Activated effector memory CD4-positive, alpha-beta T cell treated with anti-CD3 and anti-CD28 coated beads, Interleukin-2, amount 50 U/mL, for 16 hours (primary cell): ENCODE measurements at regions not wholly inside any gene's neighbourhood (a gene's known extent, or its start where the extent isn't known, plus 50 kb on each side); places are given as distances from the start of the nearest gene placed in this dataset.
"Not testable (repeated sequence)": the region's sequence is repeated elsewhere in the genome, so short reads cannot be mapped to it uniquely, and the experiment has no call there.

Experiments
- DNase-seq: peaks from one replicate; pipeline ENCODE4 v3.0.0-alpha.2; 2020

DNA sequence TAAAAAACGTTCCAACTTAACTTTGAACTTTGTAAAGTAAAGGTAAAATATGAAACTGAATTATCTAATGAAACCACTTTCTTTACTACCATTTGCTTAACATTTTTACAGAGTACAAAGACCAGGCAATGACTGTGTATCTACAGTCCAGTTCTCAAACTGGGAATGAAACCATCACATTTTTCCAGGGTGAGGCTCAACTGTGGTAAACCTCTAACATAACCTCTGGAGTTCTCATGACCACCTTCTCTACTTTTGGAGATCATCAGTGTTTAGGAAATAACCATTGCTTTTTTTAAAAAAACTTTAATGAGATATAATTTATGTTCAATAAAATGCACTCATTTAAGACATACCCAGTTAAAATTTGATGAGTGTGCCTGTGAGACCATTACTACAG, 223.5 kb downstream of the RNF152 start:
- no peak for DNase-seq

DNA sequence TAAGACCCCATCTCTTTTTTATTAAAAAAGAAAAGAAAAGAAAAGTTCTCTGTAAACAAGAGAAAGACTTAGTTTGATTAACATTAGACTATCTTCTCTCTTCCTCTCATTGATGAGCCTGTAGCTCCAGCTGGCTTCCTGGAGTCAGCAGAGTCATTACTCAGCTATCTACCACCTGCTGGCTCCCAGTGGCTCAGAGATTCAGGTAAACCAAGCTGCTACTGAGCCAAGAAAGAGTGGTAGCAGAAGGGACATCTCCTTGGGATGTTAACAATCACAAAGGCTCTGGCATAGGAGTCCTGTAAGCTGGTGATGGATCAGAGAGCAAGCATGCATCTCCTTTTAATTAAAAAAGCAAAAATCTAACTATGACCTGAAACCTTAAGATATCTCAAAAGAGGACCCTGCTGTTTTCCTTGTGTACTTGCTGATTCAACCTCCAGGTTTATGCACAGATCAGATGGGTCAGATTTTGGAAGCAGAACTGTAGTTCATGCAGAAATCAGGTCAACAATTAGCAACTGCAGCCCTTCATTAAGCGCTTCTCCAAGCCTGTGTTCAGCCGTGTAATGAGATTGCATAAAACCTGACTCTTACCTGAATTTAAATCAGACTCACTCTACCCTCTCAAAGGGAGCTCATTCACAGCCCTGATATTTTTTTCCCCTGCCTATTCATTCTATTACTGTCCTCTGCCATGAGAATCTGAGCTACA, 225.8 kb downstream of the RNF152 start:
- no peak for DNase-seq

DNA sequence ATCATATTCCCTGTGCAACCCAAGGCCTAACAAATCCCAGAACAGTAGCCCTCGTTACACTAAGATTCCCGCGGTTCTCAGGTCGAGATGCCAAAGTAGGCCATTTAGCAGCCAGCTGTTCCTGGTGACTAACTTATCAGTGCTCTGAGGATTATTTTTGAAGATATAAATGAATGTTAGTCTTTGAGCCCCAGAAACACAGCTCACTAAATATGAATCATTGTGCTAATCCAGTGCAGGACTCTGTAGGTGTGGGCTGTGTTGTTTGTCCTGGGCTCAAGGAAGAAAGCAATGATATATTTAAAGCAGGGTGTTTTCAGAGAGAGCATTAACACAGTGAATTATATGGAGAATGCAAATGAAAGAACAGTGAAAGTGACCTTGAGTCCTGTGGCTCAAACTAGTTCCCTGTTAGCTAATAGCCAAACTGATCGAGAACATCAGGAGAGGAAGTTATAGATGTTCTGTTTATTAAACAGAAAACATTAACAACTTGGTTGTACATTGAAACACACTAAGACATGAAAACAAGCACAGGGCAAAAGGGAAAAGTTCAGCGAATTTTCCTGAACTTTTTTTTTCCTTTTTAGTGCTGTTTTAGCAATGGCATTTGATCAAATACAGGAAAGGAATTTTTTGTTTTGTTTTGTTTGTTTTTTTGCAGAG, 228.3 kb downstream of the RNF152 start:
- DNase-seq: no peak

DNA sequence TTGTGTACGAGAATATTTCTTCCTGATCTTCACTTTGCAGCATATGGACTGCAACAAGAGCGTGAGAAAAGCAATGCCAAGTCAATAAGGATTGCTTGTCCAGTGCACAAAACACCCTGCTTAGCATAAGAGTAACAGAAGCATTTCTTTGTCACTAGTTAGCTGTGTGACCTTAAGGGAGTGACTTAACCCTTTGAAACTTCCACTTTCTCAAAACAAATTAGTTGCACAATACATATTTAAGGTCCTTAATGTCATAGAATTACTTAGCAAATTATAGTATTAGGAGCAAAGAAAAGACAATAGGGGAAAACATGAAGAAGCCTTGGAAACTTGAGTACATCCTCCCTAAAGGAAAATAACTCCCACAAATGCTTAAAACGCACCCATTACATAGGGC, 230.1 kb downstream of the RNF152 start:
- no peak for DNase-seq

DNA sequence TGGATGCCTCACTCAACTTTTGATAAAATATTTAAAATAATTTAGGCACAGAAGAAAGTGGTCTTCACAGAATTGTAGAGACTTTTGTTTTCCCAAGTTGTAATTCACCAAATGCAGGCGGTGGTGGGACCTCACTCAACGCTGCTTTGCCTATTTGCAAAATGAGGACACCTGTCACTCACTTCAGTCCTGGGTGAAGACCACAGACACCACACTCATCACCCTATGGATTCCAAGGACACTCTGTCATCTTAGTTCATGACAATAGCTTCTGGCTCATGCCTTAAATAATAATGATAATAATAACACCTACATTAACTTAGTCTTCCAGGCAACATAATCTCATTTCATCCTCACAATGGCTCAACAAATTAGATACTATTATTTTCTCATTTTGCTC, 234.4 kb downstream of the RNF152 start:
- DNase-seq: no peak

DNA sequence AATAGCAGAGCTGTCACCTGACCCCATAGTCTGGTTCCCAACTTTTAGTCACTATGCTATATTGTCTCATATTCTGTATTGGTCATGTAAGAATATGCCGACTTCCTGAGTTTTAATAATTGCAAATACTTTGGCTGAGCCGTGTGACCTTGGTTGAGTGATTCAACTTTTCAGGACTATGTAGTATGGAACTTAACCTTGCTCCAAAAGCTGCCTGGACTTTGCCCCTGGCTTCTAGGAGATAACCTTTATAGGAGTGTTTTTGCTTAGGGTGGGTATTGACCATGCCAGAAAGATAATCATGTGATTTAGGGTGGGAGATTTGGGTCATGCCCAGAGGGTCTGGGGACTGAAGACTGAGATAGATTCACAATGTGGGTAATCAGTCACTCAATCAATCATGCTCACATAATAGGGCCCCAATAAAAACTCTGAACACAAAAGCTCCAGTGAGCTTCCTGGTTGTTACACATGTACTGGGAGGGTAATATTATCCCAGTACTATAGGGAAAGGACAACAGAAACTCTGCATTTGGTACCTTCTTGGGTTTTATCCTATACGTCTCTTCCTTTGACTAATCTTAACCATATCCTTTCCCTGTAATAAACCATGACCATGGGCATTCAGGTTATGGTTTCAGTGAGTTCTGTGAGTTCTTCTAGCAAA, 235.6 kb downstream of the RNF152 start:
- DNase-seq: no peak

DNA sequence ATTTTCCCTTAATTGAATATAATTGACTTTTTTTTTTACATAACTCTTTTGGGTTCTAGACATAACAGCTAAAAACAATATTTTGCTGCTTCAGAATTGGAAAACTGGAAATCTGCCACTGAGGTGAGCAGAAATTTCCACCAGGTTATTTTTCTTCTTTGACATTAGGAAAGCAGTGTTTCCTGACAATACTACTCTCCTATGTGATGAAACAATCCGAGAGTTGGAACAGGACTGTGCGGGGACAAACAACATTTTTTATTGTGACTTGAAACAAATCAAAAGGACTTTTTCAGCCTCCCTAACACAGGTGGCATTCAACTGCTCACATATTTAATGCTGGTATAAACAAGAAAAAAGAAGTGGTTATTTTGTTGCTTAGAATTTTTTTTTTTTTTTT, 237.2 kb downstream of the RNF152 start:
- no peak for DNase-seq

DNA sequence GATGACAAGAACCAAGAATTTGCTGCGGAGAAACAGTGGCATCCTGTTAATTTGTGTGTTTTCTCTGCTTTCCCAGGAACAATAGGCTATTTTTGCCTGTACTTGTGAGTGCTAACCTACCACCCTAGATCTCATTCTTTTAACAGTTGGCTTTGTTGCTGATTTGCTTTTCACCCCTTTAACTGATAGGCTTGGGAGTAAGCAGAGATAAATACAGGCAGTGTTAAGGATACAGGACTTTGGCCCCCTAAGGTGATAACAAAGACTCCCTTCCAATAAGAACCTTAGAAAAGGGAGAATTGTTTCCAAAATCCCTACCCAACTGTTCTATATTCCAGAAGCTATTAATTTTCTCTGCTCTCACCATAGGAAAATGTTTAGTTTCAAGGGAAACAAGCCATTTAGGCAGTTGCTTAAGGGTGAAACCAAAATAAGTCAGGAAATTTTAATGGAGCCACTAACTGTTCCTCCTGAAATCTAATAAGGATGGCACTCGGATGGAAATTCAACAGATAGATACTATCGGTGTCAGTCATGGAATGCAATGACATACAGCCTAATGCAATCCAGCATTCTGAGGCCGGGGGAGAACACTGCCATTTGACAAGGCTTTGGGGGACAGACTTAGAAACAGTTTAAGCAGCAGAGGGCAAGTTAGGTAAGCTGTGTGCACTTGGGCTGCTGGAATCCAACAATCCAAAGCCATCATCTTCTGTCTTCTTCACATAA, 238.8 kb downstream of the RNF152 start:
- no peak for DNase-seq

DNA sequence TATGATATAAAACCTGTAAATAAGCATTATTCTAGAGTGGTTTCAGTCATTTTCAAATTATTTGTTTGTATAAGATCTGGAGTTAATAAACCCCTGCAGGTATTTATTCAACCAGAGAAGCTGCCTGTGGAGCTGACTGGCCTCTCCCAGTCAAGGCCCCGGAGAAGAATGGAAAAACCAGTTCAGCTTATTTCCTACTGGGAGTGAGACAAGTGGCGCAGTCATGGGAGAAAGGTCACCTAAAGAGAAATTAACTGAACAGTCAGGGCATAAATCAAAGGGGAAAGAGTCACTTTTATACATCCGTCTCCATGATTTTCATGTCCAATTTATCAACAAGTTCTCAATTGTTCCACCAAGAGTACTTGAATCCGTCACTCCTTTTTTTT, 240.9 kb downstream of the RNF152 start:
- no peak for DNase-seq

DNA sequence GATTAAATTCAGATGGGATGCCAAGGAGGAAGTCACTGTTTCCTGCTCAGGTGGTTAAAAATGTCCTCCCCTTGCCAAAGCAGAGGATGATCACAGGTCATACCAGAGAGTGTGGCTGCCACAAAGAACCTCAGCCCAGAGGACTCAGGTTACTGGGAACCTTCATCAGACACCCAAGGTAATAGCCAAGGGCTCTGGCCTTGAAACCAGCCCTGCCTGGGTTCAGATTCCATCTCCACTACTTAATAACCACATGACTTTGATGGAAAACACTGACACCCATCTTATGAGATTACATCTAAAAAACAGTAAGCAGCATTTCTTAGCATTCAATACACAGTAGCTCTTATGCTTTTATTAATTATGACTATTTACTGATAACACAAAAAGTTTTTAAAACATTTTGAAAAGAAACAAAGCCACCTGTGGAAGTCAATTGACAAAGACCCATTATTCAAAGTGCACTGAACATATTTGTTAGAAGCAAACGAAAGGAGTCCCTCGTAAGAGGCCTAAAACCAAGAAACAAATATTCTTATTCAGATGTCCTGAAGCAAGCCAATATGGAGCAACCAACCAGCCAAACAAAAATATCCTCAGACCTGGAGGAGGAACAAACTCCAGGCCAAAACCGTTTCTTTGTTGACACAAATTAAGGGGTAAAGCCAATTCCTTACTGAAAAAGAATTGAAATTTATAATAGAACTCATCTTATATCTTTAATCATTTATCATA, 241.5 kb downstream of the RNF152 start:
- DNase-seq: no peak

DNA sequence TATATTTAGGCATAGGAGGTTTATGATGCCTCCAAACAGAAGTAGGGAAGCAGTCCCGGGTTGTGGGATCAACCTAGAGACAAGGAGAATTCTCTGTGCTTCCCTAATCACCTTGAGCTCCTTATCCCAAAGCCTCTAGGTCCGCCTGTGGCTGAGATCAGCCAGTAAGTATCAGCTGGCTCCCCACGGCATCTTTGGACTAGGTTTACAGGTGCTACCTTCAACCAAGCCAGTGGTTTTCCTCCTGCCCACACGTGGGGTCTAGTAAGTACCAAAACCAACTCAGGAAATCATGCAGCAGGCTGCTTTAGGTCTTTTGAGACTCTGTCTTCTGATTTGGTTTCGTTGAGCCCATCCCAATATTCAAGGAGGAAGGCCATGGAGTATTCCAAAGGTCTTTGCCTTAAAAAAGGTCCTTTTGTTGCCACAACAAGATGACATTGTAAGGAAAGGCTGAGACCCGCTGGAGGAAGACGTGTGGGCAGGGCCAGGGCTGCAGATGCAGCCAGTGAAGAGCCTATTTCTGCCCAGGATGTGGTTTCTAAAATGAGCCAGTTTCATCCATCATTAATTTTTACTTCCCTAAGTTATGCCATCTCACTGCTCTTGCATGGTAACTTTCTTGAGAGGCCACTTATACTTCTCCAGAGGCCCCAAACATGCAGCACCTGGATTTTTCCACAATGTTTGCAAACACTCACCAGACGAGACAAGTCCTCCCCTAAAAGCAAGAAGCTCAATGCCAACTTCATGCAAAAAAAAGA, 248.7 kb downstream of the RNF152 start:
- DNase-seq: no peak

DNA sequence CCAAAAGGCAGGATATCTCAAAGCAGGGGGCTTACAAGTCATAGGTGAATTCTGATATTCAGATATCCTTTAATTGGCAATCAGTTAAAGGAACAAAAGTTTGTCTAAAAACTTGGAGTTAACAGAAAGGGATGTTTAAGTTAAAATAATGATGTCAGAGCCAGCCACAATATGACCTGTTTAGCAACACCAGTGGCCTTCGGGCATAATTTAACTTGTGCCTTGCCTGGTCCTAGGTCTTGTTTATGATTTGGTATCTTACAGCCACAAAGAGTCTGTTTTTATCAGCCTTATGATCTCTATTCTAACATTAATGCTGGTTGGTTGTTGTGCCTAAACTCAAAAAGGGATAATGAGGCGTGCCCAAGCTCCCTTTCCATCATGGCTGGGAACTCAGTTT, 252.9 kb downstream of the RNF152 start:
- no peak for DNase-seq

DNA sequence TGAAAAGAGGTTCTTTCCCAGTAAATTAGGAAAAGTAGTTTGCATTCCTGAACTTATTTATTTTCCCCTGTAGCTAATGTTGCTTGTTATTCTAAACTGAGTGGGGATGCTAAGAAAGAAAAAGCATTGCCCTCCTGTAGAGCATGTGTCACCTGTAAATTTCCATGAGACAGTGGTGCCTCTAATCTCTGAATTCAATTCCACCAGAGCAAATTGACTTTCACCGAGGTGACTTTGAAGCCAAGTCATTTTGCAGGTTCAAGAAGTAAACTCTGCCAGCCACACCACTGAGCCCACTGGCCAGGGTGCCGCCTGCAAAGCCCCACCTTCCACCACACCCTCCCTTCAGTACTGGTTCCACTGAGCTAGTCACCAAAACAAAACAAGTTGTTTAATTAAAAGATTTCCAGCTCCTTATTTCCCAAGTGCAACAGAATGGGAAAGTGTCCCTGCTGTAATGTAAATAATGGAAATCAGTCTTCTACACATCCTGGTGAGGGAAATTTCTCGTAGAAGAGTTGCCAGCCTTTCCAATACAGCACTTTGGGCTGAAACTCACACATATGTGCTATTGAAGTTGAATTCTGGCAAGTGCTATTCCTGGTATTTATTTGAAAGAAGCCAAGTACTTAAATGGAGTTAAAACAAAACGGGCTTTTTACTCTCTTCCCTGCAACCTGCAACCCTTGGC, 254.8 kb downstream of the RNF152 start:
- no peak for DNase-seq

DNA sequence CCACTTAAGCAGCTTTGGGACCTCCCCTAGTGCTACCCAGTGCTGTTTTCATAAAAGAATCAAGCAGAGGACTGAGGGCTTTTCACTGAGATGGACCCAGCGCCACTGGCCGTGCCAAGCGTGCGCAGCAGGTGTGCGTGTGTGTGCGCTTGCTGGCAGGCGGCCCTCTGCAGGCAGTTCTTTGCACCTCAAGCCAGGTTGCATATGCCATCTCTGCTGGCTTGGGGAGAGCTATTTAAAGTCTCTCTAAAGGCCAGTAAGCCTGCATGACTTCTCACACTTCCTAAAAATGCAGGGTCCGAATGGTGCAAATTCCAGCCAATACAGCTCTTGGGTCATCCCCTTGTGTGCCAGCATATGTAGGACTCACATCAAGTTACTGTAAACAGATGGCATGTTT, 255.5 kb downstream of the RNF152 start:
- DNase-seq: no peak

DNA sequence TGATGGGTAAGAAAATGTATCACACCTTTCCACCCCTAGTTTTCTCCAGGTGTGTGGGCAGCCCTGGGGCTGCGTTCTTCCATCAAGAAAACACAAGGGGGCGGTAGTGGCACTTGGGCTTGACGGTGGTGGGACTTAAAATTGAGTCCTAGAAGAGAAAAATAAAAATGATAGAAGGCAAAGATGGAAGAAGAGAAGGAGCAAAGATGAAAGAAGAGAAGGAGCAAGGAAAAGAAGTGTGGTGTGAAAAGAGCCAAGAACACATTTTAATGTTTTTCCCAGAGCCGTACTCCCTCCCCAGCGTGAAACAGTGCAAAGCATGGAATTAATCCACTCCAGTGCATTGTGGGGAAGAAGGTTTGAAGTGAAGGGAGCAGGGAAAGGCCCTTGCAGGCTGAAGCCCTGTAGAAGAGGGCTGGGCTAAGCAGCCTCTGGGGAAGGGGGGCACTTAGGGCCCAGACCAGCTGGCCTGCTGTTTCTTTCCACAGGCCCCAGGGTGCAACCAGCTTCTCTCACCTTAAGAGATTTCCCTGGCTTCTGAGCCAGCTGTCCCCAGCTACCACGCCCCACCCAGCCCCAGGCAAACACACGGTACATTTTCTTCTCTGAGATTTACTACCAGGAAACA, 256.8 kb downstream of the RNF152 start:
- peak; percentile 67 for DNase-seq

DNA sequence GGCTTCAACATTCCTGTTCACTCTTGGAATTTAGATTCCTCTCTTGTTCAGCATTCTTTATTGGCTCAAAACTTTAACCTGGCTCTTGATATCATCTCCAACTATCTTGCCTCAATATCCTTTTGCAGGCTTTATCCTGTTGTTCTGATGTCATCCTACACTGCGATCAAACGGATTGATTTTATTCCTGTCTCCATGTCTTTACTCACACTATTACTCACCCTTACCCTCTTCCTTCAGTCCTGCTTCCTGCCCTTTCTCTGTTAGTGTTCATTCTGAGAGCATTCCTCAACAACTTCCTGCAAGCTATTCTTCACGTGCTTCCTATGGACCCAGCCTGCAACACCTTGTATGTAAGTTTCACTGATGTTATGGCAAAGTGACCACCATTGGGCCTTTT, 264.7 kb downstream of the RNF152 start:
- DNase-seq: no peak

DNA sequence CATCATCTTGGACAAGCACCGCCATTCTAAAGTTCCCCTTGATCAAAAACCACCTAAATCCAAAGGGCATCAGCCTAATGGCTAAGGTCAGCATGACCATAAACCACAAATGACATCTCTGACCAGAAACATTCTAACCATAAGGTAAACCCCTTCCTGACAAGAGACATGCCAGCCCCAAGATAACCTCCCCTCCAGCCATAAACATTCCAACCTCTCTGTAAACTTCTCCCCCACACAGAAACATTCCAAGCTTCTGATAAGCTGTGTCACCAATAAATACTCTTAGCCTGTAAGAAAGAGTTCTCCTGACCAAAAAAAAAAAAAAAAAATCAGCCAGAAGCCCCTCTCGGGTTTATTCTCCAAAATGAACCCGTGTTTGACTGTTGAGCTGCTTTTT, 268.2 kb downstream of the RNF152 start:
- DNase-seq: not testable (repeated sequence)

DNA sequence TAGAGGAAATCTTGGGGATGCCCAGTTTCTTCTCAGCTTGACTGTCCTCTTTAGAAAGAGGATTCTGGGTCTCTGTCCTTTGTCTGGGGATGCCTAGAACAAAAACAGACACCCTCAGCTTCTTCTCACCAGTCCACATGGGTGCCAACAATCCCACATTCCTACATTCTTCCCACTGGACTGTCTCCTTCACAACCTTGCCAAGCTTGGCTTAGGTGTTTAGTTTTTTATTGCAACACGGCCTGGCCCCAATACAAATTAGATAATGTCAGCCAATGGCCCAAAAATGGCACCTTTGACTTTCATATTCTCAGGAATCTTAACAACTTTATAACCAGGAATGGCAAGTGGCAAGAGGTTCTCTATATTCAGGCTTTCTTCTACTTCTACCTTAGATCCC, 273.0 kb downstream of the RNF152 start:
- DNase-seq: no peak

DNA sequence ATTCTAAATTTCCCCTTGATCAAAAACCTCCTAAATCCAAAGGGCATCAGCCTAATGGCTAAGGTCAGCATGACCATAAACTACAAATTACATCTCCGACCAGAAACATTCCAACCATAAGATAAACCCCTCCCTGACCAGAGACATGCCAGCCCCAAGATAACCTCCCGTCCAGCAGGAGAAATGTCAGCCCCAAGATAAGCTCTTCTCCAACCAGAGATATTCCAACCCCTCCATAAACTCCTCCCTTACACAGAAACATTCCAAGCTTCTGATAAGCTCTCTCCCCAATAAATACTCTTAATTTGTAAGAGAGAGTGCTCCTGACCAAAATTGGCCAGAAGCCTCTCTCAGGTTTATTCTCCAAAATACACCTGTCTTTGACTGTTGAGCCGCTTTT, 274.0 kb downstream of the RNF152 start:
- DNase-seq: no peak

DNA sequence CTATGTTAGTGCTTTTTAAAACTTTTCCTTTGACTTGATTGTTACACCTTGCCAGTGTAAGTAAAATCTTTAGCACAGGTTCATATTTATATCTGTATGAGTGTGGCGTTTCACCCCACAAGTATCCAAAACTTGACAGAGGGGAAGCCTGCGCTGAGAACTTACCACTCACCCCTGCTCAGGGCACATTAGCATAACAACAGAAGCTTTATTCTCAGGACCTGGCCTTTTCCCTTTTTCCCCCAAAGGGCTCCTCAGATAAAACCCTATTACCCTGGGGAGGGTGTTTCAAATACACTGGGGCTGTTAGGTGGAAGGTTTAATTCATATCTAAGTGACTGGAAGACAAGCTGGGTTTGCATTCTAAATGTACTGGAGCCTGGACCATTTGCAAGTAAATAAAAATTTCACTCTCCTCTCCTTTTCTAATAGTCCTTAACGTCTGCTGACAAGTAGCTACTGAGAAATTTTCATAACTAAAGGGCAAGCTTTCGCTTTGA, 276.6 kb downstream of the RNF152 start:
- no peak for DNase-seq

DNA sequence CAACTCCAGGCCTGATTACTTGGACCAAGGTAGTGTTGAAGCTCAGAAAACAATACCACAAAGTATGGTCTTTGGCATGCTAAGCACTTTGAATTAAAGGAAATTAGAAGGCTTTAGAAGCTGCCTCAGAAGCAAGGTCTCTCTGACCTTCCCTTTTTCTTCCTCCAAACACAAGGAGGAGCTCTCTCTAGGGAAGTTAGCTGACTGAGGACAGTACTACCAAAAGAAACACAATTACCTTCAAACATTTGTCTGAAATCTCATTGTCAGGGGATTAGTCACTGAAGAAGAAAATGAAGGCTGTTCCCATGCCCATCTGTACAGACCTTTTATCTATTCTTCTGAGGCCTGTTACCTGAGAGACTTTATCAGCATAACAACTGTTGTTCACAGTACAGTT, 279.3 kb downstream of the CDH20 start:
- DNase-seq: no peak
